ENCODE measurements at regions not wholly inside any gene's neighbourhood (a gene's known extent, or its start where the extent isn't known, plus 50 kb on each side); places are given as distances from the start of the nearest gene placed in this dataset.

DNA sequence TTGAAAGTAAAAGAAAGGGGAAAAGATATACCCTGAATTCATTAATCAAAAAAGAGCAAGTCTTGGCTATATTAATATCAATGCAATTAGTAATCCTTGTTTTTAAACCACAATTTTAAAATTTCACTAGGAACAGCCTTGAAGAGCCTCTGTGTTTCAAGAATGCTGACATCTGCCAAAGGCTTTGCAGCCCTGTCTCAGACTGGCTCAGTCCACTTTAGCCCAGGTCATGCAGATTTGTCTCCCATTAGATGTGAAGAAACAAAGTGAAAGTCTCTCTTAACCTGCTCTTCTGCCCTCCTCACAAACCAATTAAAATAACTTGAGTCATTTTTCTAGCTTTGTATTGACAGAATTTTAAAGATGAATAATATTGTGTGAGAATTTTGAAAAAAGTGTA, 102.7 kb upstream of the CARMIL1 start:
- TF ChIP-seq, protein P1, sequence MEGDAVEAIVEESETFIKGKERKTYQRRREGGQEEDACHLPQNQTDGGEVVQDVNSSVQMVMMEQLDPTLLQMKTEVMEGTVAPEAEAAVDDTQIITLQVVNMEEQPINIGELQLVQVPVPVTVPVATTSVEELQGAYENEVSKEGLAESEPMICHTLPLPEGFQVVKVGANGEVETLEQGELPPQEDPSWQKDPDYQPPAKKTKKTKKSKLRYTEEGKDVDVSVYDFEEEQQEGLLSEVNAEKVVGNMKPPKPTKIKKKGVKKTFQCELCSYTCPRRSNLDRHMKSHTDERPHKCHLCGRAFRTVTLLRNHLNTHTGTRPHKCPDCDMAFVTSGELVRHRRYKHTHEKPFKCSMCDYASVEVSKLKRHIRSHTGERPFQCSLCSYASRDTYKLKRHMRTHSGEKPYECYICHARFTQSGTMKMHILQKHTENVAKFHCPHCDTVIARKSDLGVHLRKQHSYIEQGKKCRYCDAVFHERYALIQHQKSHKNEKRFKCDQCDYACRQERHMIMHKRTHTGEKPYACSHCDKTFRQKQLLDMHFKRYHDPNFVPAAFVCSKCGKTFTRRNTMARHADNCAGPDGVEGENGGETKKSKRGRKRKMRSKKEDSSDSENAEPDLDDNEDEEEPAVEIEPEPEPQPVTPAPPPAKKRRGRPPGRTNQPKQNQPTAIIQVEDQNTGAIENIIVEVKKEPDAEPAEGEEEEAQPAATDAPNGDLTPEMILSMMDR (IDR thresholded peaks at IDR 0.05): no peak
- peaks cover 50 to 63% of the 10 kb centered on the region in 2 experiments for H3K4me1 ChIP-seq (ENCODE audit: control insufficient read depth in 1 of 2, insufficient read depth in 1 of 2, low read depth in 1 of 2, low read length in 1 of 2)
- no peaks in the 10 kb centered on the region for H3K9me3 ChIP-seq
- H3K27ac ChIP-seq: no peak overlapping the region
- no peaks in the 10 kb centered on the region for H3K36me3 ChIP-seq
- H3K4me3 ChIP-seq (ENCODE audit: low read depth in 1 of 2, low read length in 1 of 2): no peak overlapping the region
- H3K27me3 ChIP-seq: no peaks in the 10 kb centered on the region

DNA sequence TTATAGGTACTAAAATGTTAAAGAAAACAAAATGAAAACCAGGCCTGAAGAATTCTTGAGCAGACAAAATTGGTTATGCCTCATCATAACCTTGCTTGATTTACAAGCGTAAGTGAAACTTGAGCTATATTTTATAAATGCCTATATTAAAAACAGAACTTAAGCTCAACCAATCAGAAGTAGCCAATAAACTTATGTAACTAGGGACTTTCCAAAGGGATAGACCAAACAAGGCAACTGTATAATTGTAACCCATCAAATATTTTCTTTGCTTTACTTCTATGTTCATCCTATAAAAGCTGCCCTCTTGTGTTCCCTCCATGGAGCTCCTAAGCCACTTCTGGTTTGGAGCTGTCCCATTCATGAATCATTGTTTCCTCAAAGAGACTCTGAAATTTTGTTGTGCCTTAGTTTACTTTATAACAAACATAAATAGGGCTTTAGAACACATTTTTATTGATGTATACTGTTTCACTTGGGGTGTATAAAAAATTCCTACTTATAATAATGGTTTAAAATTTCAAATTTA, 101.6 kb upstream of the CARMIL1 start:
- no peaks in the 10 kb centered on the region for H3K9me3 ChIP-seq
- TF ChIP-seq, protein P1 (IDR thresholded peaks at IDR 0.05): no peak
- H3K27ac ChIP-seq: no peak overlapping the region
- no peak overlapping the region for H3K4me3 ChIP-seq (ENCODE audit: low read depth in 1 of 2, low read length in 1 of 2)
- H3K27me3 ChIP-seq: no peaks in the 10 kb centered on the region
- peaks cover 47 to 59% of the 10 kb centered on the region in 2 experiments for H3K4me1 ChIP-seq (ENCODE audit: control insufficient read depth in 1 of 2, insufficient read depth in 1 of 2, low read depth in 1 of 2, low read length in 1 of 2)
- H3K36me3 ChIP-seq: no peaks in the 10 kb centered on the region

DNA sequence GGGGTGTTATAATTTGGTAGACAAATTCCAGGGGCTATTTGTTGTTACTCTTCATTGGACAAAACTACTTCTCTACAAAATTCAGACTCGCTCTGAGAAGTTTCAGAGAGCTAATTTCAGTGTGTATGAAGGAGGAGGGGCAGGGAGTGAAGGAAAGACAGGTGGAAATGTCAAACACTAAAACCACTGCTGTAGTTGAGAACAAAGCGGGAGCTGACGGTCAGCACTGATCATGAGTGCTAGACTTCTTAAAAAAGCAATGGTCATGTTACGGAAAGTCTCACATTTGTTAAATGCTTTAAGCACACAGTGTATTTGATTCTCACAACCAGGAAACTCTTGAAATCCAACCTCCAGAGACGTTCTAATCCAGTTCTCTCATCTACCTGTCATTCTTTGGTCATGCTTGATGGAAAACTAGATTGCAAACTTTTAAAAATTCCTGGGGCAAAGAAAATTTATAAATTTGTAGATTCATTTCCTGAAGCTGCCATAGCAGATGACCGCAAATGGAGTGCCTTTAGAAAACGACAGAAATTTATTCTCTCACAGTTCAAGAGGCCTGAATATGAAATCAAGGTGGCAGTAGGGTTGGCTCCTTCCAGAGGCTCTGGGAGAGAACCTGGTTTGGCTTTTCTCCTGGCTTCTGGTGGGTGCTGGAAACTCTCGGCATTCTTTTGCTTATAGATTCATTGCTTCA, 100.7 kb upstream of the CARMIL1 start:
- H3K4me3 ChIP-seq (ENCODE audit: low read depth in 1 of 2, low read length in 1 of 2): no peak overlapping the region
- peaks cover 37 to 50% of the 10 kb centered on the region in 2 experiments for H3K4me1 ChIP-seq (ENCODE audit: control insufficient read depth in 1 of 2, insufficient read depth in 1 of 2, low read depth in 1 of 2, low read length in 1 of 2)
- H3K27ac ChIP-seq: no peak overlapping the region
- H3K9me3 ChIP-seq: no peaks in the 10 kb centered on the region
- H3K36me3 ChIP-seq: no peaks in the 10 kb centered on the region
- H3K27me3 ChIP-seq: no peaks in the 10 kb centered on the region
- TF ChIP-seq, protein P1 (IDR thresholded peaks at IDR 0.05): no peak

DNA sequence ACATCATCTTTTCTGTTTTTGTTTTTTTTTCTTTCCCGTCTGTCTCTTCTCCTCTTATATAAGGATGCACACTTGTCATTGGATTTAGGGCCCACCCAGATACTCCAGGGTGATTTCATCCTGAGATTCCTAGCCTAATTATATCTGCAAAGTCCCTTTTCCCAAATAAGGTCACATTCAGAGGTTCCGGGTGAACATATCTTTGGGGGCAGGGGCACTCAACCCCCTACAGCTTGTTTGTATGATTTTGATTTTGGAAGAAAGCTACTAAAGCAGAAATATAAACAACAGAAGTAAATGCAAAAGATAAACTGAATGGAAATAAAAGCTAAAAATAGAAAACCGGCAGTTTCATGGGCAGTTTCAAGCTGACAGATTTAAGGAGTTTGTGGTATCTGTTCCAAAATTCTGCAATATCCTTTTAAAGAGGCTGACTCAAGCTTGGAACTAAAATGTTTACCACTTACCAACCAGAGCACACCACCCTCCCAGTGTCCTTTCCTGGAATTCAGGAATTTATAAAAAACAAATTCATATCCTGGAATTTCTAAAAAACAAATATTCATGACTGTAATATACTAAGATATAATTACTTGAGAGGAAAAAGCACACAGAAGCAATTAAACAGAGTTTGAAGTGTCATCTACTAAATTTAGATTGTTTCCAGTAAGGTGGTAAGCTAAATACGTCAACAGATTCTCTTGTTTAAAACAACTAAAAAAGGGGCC, 100.0 kb upstream of the CARMIL1 start:
- TF ChIP-seq, protein P1 (IDR thresholded peaks at IDR 0.05): no peak
- no peaks in the 10 kb centered on the region for H3K9me3 ChIP-seq
- H3K4me3 ChIP-seq (ENCODE audit: low read depth in 1 of 2, low read length in 1 of 2): no peak overlapping the region
- H3K36me3 ChIP-seq: no peaks in the 10 kb centered on the region
- H3K27me3 ChIP-seq: no peaks in the 10 kb centered on the region
- peaks cover 30 to 43% of the 10 kb centered on the region in 2 experiments for H3K4me1 ChIP-seq (ENCODE audit: control insufficient read depth in 1 of 2, insufficient read depth in 1 of 2, low read depth in 1 of 2, low read length in 1 of 2)
- no peak overlapping the region for H3K27ac ChIP-seq

DNA sequence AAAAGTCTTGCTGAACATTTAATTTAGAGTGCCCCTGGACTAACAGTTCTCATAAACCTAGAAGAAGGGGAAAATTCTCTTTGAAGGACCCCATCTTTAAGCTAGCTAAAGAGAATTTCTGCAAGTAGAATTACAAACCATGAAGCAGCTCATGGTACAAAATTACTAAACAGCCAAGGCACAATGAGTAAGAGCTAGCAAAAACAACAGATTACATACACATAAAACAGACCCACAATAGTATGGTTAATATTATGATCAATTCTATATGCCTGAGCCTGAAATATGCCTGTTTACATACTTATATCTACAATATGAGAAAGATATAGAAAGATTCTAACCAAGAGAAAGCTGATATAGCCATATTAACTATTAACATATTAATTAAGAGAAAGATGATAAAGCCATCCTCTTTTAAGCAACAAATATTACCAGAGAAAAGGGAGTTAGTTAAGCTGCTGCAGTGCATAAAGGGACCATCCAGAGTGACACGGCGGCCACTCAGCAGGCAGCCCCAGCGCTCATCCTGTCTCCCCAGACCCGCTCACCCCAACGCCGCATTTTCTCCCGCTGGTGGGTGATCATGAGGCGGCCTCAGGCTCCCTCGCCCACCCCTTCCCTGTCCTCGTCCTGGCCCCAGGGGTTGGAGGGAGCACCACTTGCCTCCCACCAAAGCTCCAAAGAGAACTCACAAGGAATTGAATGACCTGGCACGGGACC, 98.4 kb upstream of the CARMIL1 start:
- Histone ChIP-seq H3K27ac (no peak overlapping the region), H3K36me3 (no peaks in the 10 kb centered on the region), H3K4me1 (ENCODE audit: control insufficient read depth in 1 of 2, insufficient read depth in 1 of 2, low read depth in 1 of 2, low read length in 1 of 2) (peaks cover 23 to 27% of the 10 kb centered on the region in 2 experiments), H3K9me3 (no peaks in the 10 kb centered on the region), H3K27me3 (no peaks in the 10 kb centered on the region), H3K4me3 (ENCODE audit: low read depth in 1 of 2, low read length in 1 of 2) (no peak overlapping the region)
- TF ChIP-seq, protein P1 (IDR thresholded peaks at IDR 0.05): no peak

All from neutrophil (primary cell).